K562 (cell line): ENCODE measurements at regions not wholly inside any gene's neighbourhood (a gene's known extent, or its start where the extent isn't known, plus 50 kb on each side); places are given as distances from the start of the nearest gene placed in this dataset.

Experiments
- ATAC-seq: fragments of 200-7000 bp; cut with Tn5 transposase; 3 replicates; pipeline ENCODE4 v1.9.1; 2020; ENCODE audit warnings: moderate library complexity
- BruUV-seq: library from RNA; stranded (reverse); fragments of 400-500 nt; replicated peaks from 2 replicates; lab custom pipeline; 2021; lab: Mats Ljungman, UMichigan
- CTCF ChIA-PET: fragments of 300-600 bp; formaldehyde crosslinking; extraction: SDS; loops from one replicate; lab custom pipeline; 2021; ENCODE audit warnings: low intra/inter-chr PET ratio; lab: Yijun Ruan, JAX
- POLR2A ChIA-PET: fragments of 300-600, 350-650 bp; sonication (Branson Sonifier 250); formaldehyde crosslinking; extraction: SDS; loops from one replicate; lab custom pipeline; 2021; ENCODE audit warnings: antibody characterized with exemption, inconsistent platforms; lab: Yijun Ruan, JAX
- DNase-seq, 4 experiments: peaks; one replicate each; pipeline versions ENCODE4 v3.0.0 to v3.0.0-alpha.2; 2011 to 2018; ENCODE audit warnings: low spot score in 3 of 4, mixed read lengths in 3 of 4; ENCODE audit errors: extremely low read depth in 1 of 4
- FAIRE-seq: peaks from 2 replicates; lab custom pipeline; 2011; peaks lifted over from hg19 to GRCh38; lab: Jason Lieb, UNC
- H2AFZ ChIP-seq: 2 replicates; pipeline ENCODE4 v1.6.0; 2011; ENCODE audit warnings: low read depth, low read length, control low read depth, inconsistent platforms
- H3K27ac ChIP-seq: fragments of 200-600 bp; 3 replicates; pipeline ENCODE4 v1.8.0; 2011; ENCODE audit warnings: low read depth, mild to moderate bottlenecking, control low read depth, inconsistent platforms, low read length, moderate library complexity, mixed read lengths; ENCODE audit errors: extremely low read depth
- H3K27me3 ChIP-seq, 2 experiments: fragments of 300-600 bp in 1 of 2; 2 replicates in 1 of 2; 3 replicates in 1 of 2; pipeline versions ENCODE4 v1.6.0 to v1.8.0; 2011; ENCODE audit warnings: inconsistent platforms in 2 of 2, low read length in 2 of 2, mild to moderate bottlenecking in 1 of 2, mixed read lengths in 1 of 2, moderate library complexity in 1 of 2; ENCODE audit not compliant: control insufficient read depth in 2 of 2, insufficient read depth in 2 of 2
- H3K36me3 ChIP-seq: fragments of 300-600 bp; 3 replicates; pipeline ENCODE4 v1.8.0; 2011; ENCODE audit warnings: mild to moderate bottlenecking, low read length, inconsistent platforms; ENCODE audit not compliant: control insufficient read depth, insufficient read depth
- H3K4me1 ChIP-seq, 2 experiments: fragments of 200-600 bp in 1 of 2; replicated peaks in 1 of 2; 2 replicates in 1 of 2; 3 replicates in 1 of 2; pipeline versions ENCODE4 v1.5.1 to v1.8.0; 2011; ENCODE audit warnings: inconsistent platforms in 2 of 2, low read length in 2 of 2, mild to moderate bottlenecking in 1 of 2, mixed read lengths in 1 of 2, moderate library complexity in 1 of 2; ENCODE audit not compliant: control insufficient read depth in 2 of 2, insufficient read depth in 2 of 2
- H3K4me2 ChIP-seq: 2 replicates; pipeline ENCODE4 v1.6.1; 2011; ENCODE audit warnings: low read length, control low read depth, inconsistent platforms, mixed read lengths; ENCODE audit not compliant: insufficient read depth
- H3K4me3 ChIP-seq: fragments of 200-600 bp; sonication (generic), shearing (Covaris generic); 2 replicates; pipeline ENCODE4 v1.5.1; 2016; ENCODE audit warnings: control low read depth, inconsistent platforms
- H3K79me2 ChIP-seq: fragments of 200-600 bp; 3 replicates; pipeline ENCODE4 v1.8.0; 2011; ENCODE audit warnings: low read length, inconsistent platforms; ENCODE audit not compliant: control insufficient read depth, insufficient read depth
- H3K9ac ChIP-seq, 2 experiments: 2 replicates each; pipeline versions ENCODE4 v1.6.0 to v1.6.1; 2011; ENCODE audit warnings: low read depth in 2 of 2, low read length in 2 of 2, control low read depth in 1 of 2, inconsistent platforms in 1 of 2, mild to moderate bottlenecking in 1 of 2, mixed read lengths in 1 of 2; ENCODE audit not compliant: insufficient read depth in 1 of 2
- H3K9me1 ChIP-seq: one replicate; pipeline ENCODE4 v1.6.0; 2011; ENCODE audit warnings: inconsistent platforms, mild to moderate bottlenecking, low read length, moderate library complexity; ENCODE audit not compliant: control insufficient read depth, insufficient read depth
- H3K9me3 ChIP-seq: replicated peaks from 2 replicates; pipeline ENCODE4 v1.5.1; 2011; ENCODE audit warnings: low read depth, low read length, inconsistent platforms; ENCODE audit not compliant: control insufficient read depth, insufficient read depth
- H4K20me1 ChIP-seq: replicated peaks from 2 replicates; pipeline ENCODE4 v1.6.1; 2011; ENCODE audit warnings: low read length, inconsistent platforms, mixed read lengths; ENCODE audit not compliant: control insufficient read depth, insufficient read depth
- CHD4 ChIP-seq: fragments of 200-600 bp; sonication (generic); IDR thresholded peaks from 3 replicates; pipeline ENCODE4 v1.6.1; 2012; ENCODE audit warnings: low read depth, mild to moderate bottlenecking, mixed read lengths, low read length, inconsistent platforms; ENCODE audit not compliant: insufficient read depth, insufficient replicate concordance, poor library complexity, severe bottlenecking
- ETS1 ChIP-seq: conservative IDR thresholded peaks from 2 replicates; pipeline ENCODE4 v1.6.1; 2011; ENCODE audit warnings: low read depth, mild to moderate bottlenecking, low read length; ENCODE audit not compliant: control insufficient read depth
- HES1 ChIP-seq: fragments of 450-650 bp; IDR thresholded peaks from 2 replicates; pipeline ENCODE4 v1.6.1; 2016; ENCODE audit warnings: low read depth, mild to moderate bottlenecking, moderate library complexity
- HNRNPL ChIP-seq: fragments of 200-400 bp; formaldehyde crosslinking; IDR thresholded peaks from 2 replicates; pipeline ENCODE4 v1.6.1; 2017; ENCODE audit warnings: low read depth, mild to moderate bottlenecking, low read length
- HNRNPUL1 ChIP-seq: fragments of 200-400 bp; formaldehyde crosslinking; IDR thresholded peaks from 2 replicates; pipeline ENCODE4 v1.6.1; 2017; ENCODE audit warnings: low read length
- KDM1A ChIP-seq, 2 experiments: fragments of 450-650 bp; IDR thresholded peaks; 2 replicates each; pipeline ENCODE4 v1.6.1; 2016; ENCODE audit warnings: mild to moderate bottlenecking in 2 of 2
- OTX1 ChIP-seq: fragments of 450-650 bp; formaldehyde crosslinking; IDR thresholded peaks from 2 replicates; pipeline ENCODE4 v1.4.0; 2022; ENCODE audit warnings: mild to moderate bottlenecking
- PHB2 ChIP-seq: fragments of 450-650 bp; IDR thresholded peaks from 2 replicates; pipeline ENCODE4 v1.6.1; 2017; ENCODE audit warnings: low read depth
- PKNOX1 ChIP-seq: fragments of 450-650 bp; IDR thresholded peaks from 2 replicates; pipeline ENCODE4 v1.6.1; 2016
- SNAPC5 ChIP-seq: fragments of 250-450 bp; sonication (Bioruptor Pico); IDR thresholded peaks from 2 replicates; pipeline ENCODE4 v1.8.0; 2021; ENCODE audit warnings: moderate library complexity, mild to moderate bottlenecking, inconsistent platforms
- STAT5B ChIP-seq: fragments of 250-450 bp; sonication (Bioruptor Pico); IDR thresholded peaks from 2 replicates; pipeline ENCODE4 v1.8.0; 2021; ENCODE audit warnings: mild to moderate bottlenecking, inconsistent platforms
- ZNF224 ChIP-seq: sonication (generic); formaldehyde crosslinking; IDR thresholded peaks from 2 replicates; pipeline ENCODE4 v1.8.0; 2022; ENCODE audit warnings: mild to moderate bottlenecking, missing genetic modification reagents
- ZNF24 ChIP-seq: fragments of 450-650 bp; IDR thresholded peaks from 2 replicates; pipeline ENCODE4 v1.6.1; 2016
- ZNF277 ChIP-seq: fragments of 250-450 bp; sonication (Bioruptor Pico); IDR thresholded peaks from 2 replicates; pipeline ENCODE4 v1.8.0; 2022; ENCODE audit warnings: inconsistent platforms, mild to moderate bottlenecking, moderate library complexity, borderline replicate concordance
- ZNF57 ChIP-seq: fragments of 450-650 bp; formaldehyde crosslinking; IDR thresholded peaks from 2 replicates; pipeline ENCODE4 v1.4.0; 2020; ENCODE audit warnings: mild to moderate bottlenecking, moderate library complexity
- WGBS: fragments of 100-300 bp; shearing (Covaris generic); methylation state at CpG from one replicate; pipeline ENCODE4 v1.1.6; 2016; ENCODE audit warnings: low coverage, mixed read lengths; ENCODE audit not compliant: insufficient coverage; ENCODE audit errors: missing lambda C conversion rate; 5-methylcytosine and 5-hydroxymethylcytosine counted together
- in situ Hi-C: fragments of 300-500 bp; cut with MboI; formaldehyde crosslinking; loops from 4 replicates; pipeline ENCODE4 v1.15.0; 2018; ENCODE audit warnings: inconsistent platforms, mixed read lengths
- intact Hi-C: fragments of 100-400 bp; cut with micrococcal nuclease; formaldehyde crosslinking; loops from 2 replicates; pipeline ENCODE4 v1.14.2; 2022

- H3K27ac ChIP-seq = no peak overlapping the region
- intact Hi-C loops = no loop called here
- ATAC-seq (no peak), DNase-seq (no peak), FAIRE-seq (no peak)
- no peaks in the 10 kb centered on the region for H3K9me1 ChIP-seq
- in situ Hi-C loops = no loop called here
- no TSS peak for BruUV-seq
- H3K4me1 ChIP-seq = no peaks in the 10 kb centered on the region
- TF ChIP-seq KDM1A (IDR thresholded peaks at IDR 0.05) (no peak), OTX1 (no peak), PHB2 (no peak), ZNF24 (no peak), HES1 (no peak), PKNOX1 (no peak)
- ChIA-PET POLR2A (no interaction called here), CTCF (no interaction called here)
- H4K20me1 ChIP-seq = no peaks in the 10 kb centered on the region
- no peaks in the 10 kb centered on the region for H3K79me2 ChIP-seq
- no peak overlapping the region for H3K4me3 ChIP-seq
- H3K4me2 ChIP-seq = no peak overlapping the region
- no peaks in the 10 kb centered on the region for H3K27me3 ChIP-seq
- WGBS = 0% methylated on average over 2 of the region's 2 CpGs
- no peak overlapping the region for H2AFZ ChIP-seq
- no peak overlapping the region for H3K9ac ChIP-seq
- no peaks in the 10 kb centered on the region for H3K9me3 ChIP-seq
- no peaks in the 10 kb centered on the region for H3K36me3 ChIP-seq
These were observed 754.8 kb upstream of the RIOK2 start for GRCh38 chr5:97937846-97938245.

GRCh38 chr5:97943036-97943435 lies 760.0 kb upstream of the RIOK2 start:
- ChIA-PET CTCF (no interaction called here), POLR2A (no interaction called here)
- no TSS peak for BruUV-seq
- no peak for ATAC-seq
- no peak overlapping the region for H3K4me2 ChIP-seq
- no peak overlapping the region for H3K4me3 ChIP-seq
- no peak overlapping the region for H2AFZ ChIP-seq
- intact Hi-C loops = no loop called here
- no peaks in the 10 kb centered on the region for H4K20me1 ChIP-seq
- FAIRE-seq = no peak
- no peaks in the 10 kb centered on the region for H3K36me3 ChIP-seq
- no peaks in the 10 kb centered on the region for H3K27me3 ChIP-seq
- H3K9ac ChIP-seq = no peak overlapping the region
- H3K4me1 ChIP-seq = no peaks in the 10 kb centered on the region
- DNase-seq = no peak
- H3K9me1 ChIP-seq = no peaks in the 10 kb centered on the region
- H3K27ac ChIP-seq = no peak overlapping the region
- in situ Hi-C loops = no loop called here
- H3K79me2 ChIP-seq = no peaks in the 10 kb centered on the region
- H3K9me3 ChIP-seq = no peaks in the 10 kb centered on the region
- no peak for TF ChIP-seq SNAPC5 (CRISPR knock-in tag)
- no peak for TF ChIP-seq ZNF277 (CRISPR knock-in tag)
- TF ChIP-seq HNRNPL = no peak
- TF ChIP-seq STAT5B (CRISPR knock-in tag) = no peak
- no peak for TF ChIP-seq ETS1
- TF ChIP-seq ZNF224 (CRISPR knock-in tag) = no peak
- TF ChIP-seq CHD4 = no peak
- TF ChIP-seq ZNF57 (CRISPR knock-in tag) = no peak
- no peak for TF ChIP-seq HNRNPUL1
